ENCODE measurements at regions not wholly inside any gene's neighbourhood (a gene's known extent, or its start where the extent isn't known, plus 50 kb on each side); places are given as distances from the start of the nearest gene placed in this dataset.

- H3K9me3 ChIP-seq (replicated peaks; ENCODE audit: insufficient read depth, low read length) = no peaks in the 10 kb centered on the region
- H3F3A ChIP-seq (ENCODE audit: insufficient read depth, low read length) = no peaks in the 10 kb centered on the region
- no peak overlapping the region for H3K9ac ChIP-seq (ENCODE audit: low read length)
- no peaks in the 10 kb centered on the region for H3K9me2 ChIP-seq (replicated peaks; ENCODE audit: insufficient read depth, low read length)
- no peaks in the 10 kb centered on the region for H3K27me3 ChIP-seq (replicated peaks; ENCODE audit: insufficient read depth, low read length)
- H4K20me1 ChIP-seq (ENCODE audit: insufficient read depth, low read length) = no peaks in the 10 kb centered on the region
- TF ChIP-seq CTCF (IDR thresholded peaks at IDR 0.05; ENCODE audit: low read length) = no peak
- TF ChIP-seq EZH2phosphoT487 (IDR thresholded peaks at IDR 0.05; ENCODE audit: low read length) = no peak
- no peak for TF ChIP-seq EZH2 (optimal IDR thresholded peaks at IDR 0.05; ENCODE audit: low read depth, low read length)
- no peak overlapping the region for H3K4me2 ChIP-seq (ENCODE audit: low read depth, low read length)
- no peaks in the 10 kb centered on the region for H3K36me3 ChIP-seq (replicated peaks; ENCODE audit: insufficient read depth, low read length)
- no peak overlapping the region for H3K27ac ChIP-seq (ENCODE audit: low read length)
- no peaks in the 10 kb centered on the region for H3K79me2 ChIP-seq (ENCODE audit: low read length)
- no peak for DNase-seq
- no peak overlapping the region for H3K4me3 ChIP-seq (ENCODE audit: low read length)
- H2AFZ ChIP-seq (ENCODE audit: low read length) = no peak overlapping the region
- no peaks in the 10 kb centered on the region for H3K4me1 ChIP-seq (ENCODE audit: low read length)
Measured at GRCh38 chr20:11378252-11378651, 539.4 kb upstream of the BTBD3 start.

GRCh38 chr20:11379257-11380011 is 538.3 kb upstream of the BTBD3 start:
- Histone ChIP-seq H2AFZ (ENCODE audit: low read length) (no peak overlapping the region), H3K4me3 (ENCODE audit: low read length) (no peak overlapping the region), H3K36me3 (replicated peaks; ENCODE audit: insufficient read depth, low read length) (no peaks in the 10 kb centered on the region), H3K9ac (ENCODE audit: low read length) (no peak overlapping the region), H3K79me2 (ENCODE audit: low read length) (no peaks in the 10 kb centered on the region), H3K4me1 (ENCODE audit: low read length) (no peaks in the 10 kb centered on the region), H3K9me2 (replicated peaks; ENCODE audit: insufficient read depth, low read length) (no peaks in the 10 kb centered on the region), H3K27ac (ENCODE audit: low read length) (no peak overlapping the region), H3K9me3 (replicated peaks; ENCODE audit: insufficient read depth, low read length) (no peaks in the 10 kb centered on the region), H3K4me2 (ENCODE audit: low read depth, low read length) (no peak overlapping the region), H3K27me3 (replicated peaks; ENCODE audit: insufficient read depth, low read length) (no peaks in the 10 kb centered on the region), H3F3A (ENCODE audit: insufficient read depth, low read length) (no peaks in the 10 kb centered on the region), H4K20me1 (ENCODE audit: insufficient read depth, low read length) (no peaks in the 10 kb centered on the region)
- TF ChIP-seq CTCF (IDR thresholded peaks at IDR 0.05; ENCODE audit: low read length) = no peak
- TF ChIP-seq EZH2 (optimal IDR thresholded peaks at IDR 0.05; ENCODE audit: low read depth, low read length) = no peak
- TF ChIP-seq EZH2phosphoT487 (IDR thresholded peaks at IDR 0.05; ENCODE audit: low read length) = no peak
- DNase-seq = no peak

- TF ChIP-seq CTCF (IDR thresholded peaks at IDR 0.05; ENCODE audit: low read length) (no peak), EZH2phosphoT487 (IDR thresholded peaks at IDR 0.05; ENCODE audit: low read length) (no peak), EZH2 (optimal IDR thresholded peaks at IDR 0.05; ENCODE audit: low read depth, low read length) (no peak)
- H3K9ac ChIP-seq (ENCODE audit: low read length) = no peak overlapping the region
Measured at GRCh38 chr20:11380283-11380682, 537.4 kb upstream of the BTBD3 start.

More at GRCh38 chr20:11380283-11380682, 537.4 kb upstream of the BTBD3 start:
- Histone ChIP-seq H3K36me3 (replicated peaks; ENCODE audit: insufficient read depth, low read length) (no peaks in the 10 kb centered on the region), H3K4me1 (ENCODE audit: low read length) (no peaks in the 10 kb centered on the region), H4K20me1 (ENCODE audit: insufficient read depth, low read length) (no peaks in the 10 kb centered on the region), H3K9me3 (replicated peaks; ENCODE audit: insufficient read depth, low read length) (no peaks in the 10 kb centered on the region), H3K9me2 (replicated peaks; ENCODE audit: insufficient read depth, low read length) (no peaks in the 10 kb centered on the region), H2AFZ (ENCODE audit: low read length) (no peak overlapping the region), H3K79me2 (ENCODE audit: low read length) (no peaks in the 10 kb centered on the region), H3K4me2 (ENCODE audit: low read depth, low read length) (no peak overlapping the region), H3K4me3 (ENCODE audit: low read length) (no peak overlapping the region), H3K27ac (ENCODE audit: low read length) (no peak overlapping the region), H3F3A (ENCODE audit: insufficient read depth, low read length) (no peaks in the 10 kb centered on the region), H3K27me3 (replicated peaks; ENCODE audit: insufficient read depth, low read length) (no peaks in the 10 kb centered on the region)
- DNase-seq = no peak
